Stomach (tissue), 8 donors: ENCODE measurements at regions not wholly inside any gene's neighbourhood (a gene's known extent, or its start where the extent isn't known, plus 50 kb on each side); places are given as distances from the start of the nearest gene placed in this dataset.

ENCODE experiments used
- DNase-seq, 2 donors: peaks; one replicate each; pipeline versions ENCODE4 v3.0.0 to v3.0.0-alpha.2; 2013 to 2019
- H3K27ac ChIP-seq, 5 donors: fragments of 200-600 bp in 4 of 5; sonication (generic) in 4 of 5; one replicate each; pipeline ENCODE4 v1.5.1; 2013 to 2019; ENCODE audit warnings: mild to moderate bottlenecking in 1 of 5, moderate library complexity in 1 of 5
- H3K27me3 ChIP-seq, 3 donors: fragments of 200-600 bp; sonication (generic); one replicate each; pipeline ENCODE4 v1.5.1; 2017 to 2019; ENCODE audit warnings: mixed run types in 1 of 3
- H3K36me3 ChIP-seq, 4 donors: fragments of 200-600 bp; sonication (generic); 1 replicate in 3 of 4; 2 replicates in 1 of 4; pipeline ENCODE4 v1.5.1; 2016 to 2019
- H3K4me1 ChIP-seq, 4 donors: fragments of 200-600 bp; sonication (generic); one replicate each; pipeline ENCODE4 v1.5.1; 2016 to 2019
- H3K4me3 ChIP-seq, 4 donors: fragments of 200-600 bp; sonication (generic) in 3 of 4; one replicate each; pipeline ENCODE4 v1.5.1; 2016 to 2019; ENCODE audit warnings: mild to moderate bottlenecking in 1 of 4
- H3K9me3 ChIP-seq, 4 donors: fragments of 200-600 bp; sonication (generic); one replicate each; pipeline ENCODE4 v1.5.1; 2016 to 2019
- CTCF ChIP-seq, 7 experiments: fragments of 450-650 bp in 4 of 7; fragments of 200-600 bp in 3 of 7; sonication (generic) in 3 of 7; IDR thresholded peaks; one replicate each; pipeline ENCODE4 v1.5.1; 2016 to 2019; ENCODE audit warnings: antibody characterized with exemption in 7 of 7, control low read depth in 2 of 7, mild to moderate bottlenecking in 1 of 7
- EP300 ChIP-seq: sonication (generic); formaldehyde crosslinking; IDR thresholded peaks from one replicate; pipeline ENCODE4 v1.6.1; 2017; ENCODE audit warnings: antibody characterized with exemption
- POLR2A ChIP-seq, 4 donors: fragments of 450-650 bp; IDR thresholded peaks; one replicate each; pipeline ENCODE4 v1.6.1; 2016; ENCODE audit warnings: antibody characterized with exemption in 4 of 4, control low read depth in 2 of 4, mild to moderate bottlenecking in 1 of 4, moderate library complexity in 1 of 4
- POLR2AphosphoS5 ChIP-seq, 3 donors: sonication (generic); formaldehyde crosslinking; IDR thresholded peaks; one replicate each; pipeline ENCODE4 v1.6.1; 2016; ENCODE audit warnings: antibody characterized with exemption in 3 of 3
- WGBS, 5 donors: extraction: QIAGEN DNeasy Blood & Tissue Kit in 3 of 5; methylation state at CpG; one replicate each; pipeline versions ENCODE4 v1.1.5 to v1.1.7; 2013 to 2018; 5-methylcytosine and 5-hydroxymethylcytosine counted together
- intact Hi-C: fragments of 100-400 bp; cut with DNase I; formaldehyde crosslinking; loops from one replicate; pipeline ENCODE4 v1.15.1; 2023; ENCODE audit warnings: low total_unique reads
- donor health status: healthy with polysubstance abuse.
- donor health status: Bipolar disorder and iron deficiency.
- donor health status: healthy.

GRCh38 chr16:5509336-5509735 lies 411.7 kb upstream of the EEF2KMT start:
- 81 to 90% (median 85%) methylated on average over 7 of the region's 7 CpGs for WGBS, 5 donors
- no peak overlapping the region for H3K4me3 ChIP-seq
- no peaks in the 10 kb centered on the region for H3K27me3 ChIP-seq
- intact Hi-C loops = no loop called here
- no peak overlapping the region for H3K27ac ChIP-seq
- peaks cover 0 to 17% (median 2%) of the 10 kb centered on the region in 4 donors for H3K4me1 ChIP-seq
- TF ChIP-seq EP300 = no peak
- no peak for TF ChIP-seq POLR2AphosphoS5 (IDR thresholded peaks at IDR 0.05)
- TF ChIP-seq POLR2A (IDR thresholded peaks at IDR 0.05) = no peak
- TF ChIP-seq CTCF (IDR thresholded peaks at IDR 0.05) = no peak
- no peaks in the 10 kb centered on the region for H3K36me3 ChIP-seq
- H3K9me3 ChIP-seq = no peaks in the 10 kb centered on the region
- no peak for DNase-seq

GRCh38 chr16:5508371-5508770 lies 410.8 kb upstream of the EEF2KMT start:
- Histone ChIP-seq H3K27me3 (no peaks in the 10 kb centered on the region), H3K36me3 (no peaks in the 10 kb centered on the region), H3K4me1 (peaks cover 0 to 25% (median 5%) of the 10 kb centered on the region in 4 donors), H3K27ac (no peak overlapping the region), H3K4me3 (no peak overlapping the region), H3K9me3 (no peaks in the 10 kb centered on the region)
- WGBS, 5 donors = 54 to 71% (median 59%) methylated on average over 6 of the region's 6 CpGs
- DNase-seq = no peak
- intact Hi-C loops = no loop called here
- TF ChIP-seq CTCF (IDR thresholded peaks at IDR 0.05) (no peak), POLR2A (IDR thresholded peaks at IDR 0.05) (no peak), EP300 (no peak), POLR2AphosphoS5 (IDR thresholded peaks at IDR 0.05) (no peak)

GRCh38 chr16:5506021-5506420 lies 408.4 kb upstream of the EEF2KMT start:
- no peak for TF ChIP-seq POLR2AphosphoS5 (IDR thresholded peaks at IDR 0.05)
- TF ChIP-seq POLR2A (IDR thresholded peaks at IDR 0.05) = no peak
- no peak for TF ChIP-seq EP300
- no peak for TF ChIP-seq CTCF (IDR thresholded peaks at IDR 0.05)
- no peak for DNase-seq
- Histone ChIP-seq H3K4me1 (peaks cover 0 to 25% (median 5%) of the 10 kb centered on the region in 4 donors), H3K27me3 (peaks cover 0 to 13% (median 0%) of the 10 kb centered on the region in 3 donors), H3K4me3 (no peak overlapping the region), H3K27ac (no peak overlapping the region), H3K36me3 (no peaks in the 10 kb centered on the region), H3K9me3 (no peaks in the 10 kb centered on the region)
- intact Hi-C loops = no loop called here
- 42 to 54% (median 45%) methylated on average over 7 of the region's 7 CpGs for WGBS, 5 donors

GRCh38 chr16:5505091-5505887 lies 407.7 kb upstream of the EEF2KMT start:
- no peak overlapping the region for H3K4me3 ChIP-seq
- no peak for DNase-seq
- H3K9me3 ChIP-seq = no peaks in the 10 kb centered on the region
- no peaks in the 10 kb centered on the region for H3K36me3 ChIP-seq
- no peak for TF ChIP-seq POLR2A (IDR thresholded peaks at IDR 0.05)
- no peak for TF ChIP-seq EP300
- TF ChIP-seq CTCF (IDR thresholded peaks at IDR 0.05) = no peak
- no peak for TF ChIP-seq POLR2AphosphoS5 (IDR thresholded peaks at IDR 0.05)
- H3K4me1 ChIP-seq = peaks cover 0 to 25% (median 5%) of the 10 kb centered on the region in 4 donors
- no peak overlapping the region for H3K27ac ChIP-seq
- H3K27me3 ChIP-seq = peaks cover 0 to 13% (median 0%) of the 10 kb centered on the region in 3 donors
- 40 to 55% (median 54%) methylated on average over 6 of the region's 6 CpGs for WGBS, 5 donors
- intact Hi-C loops = no loop called here
